ENCODE measurements at regions not wholly inside any gene's neighbourhood (a gene's known extent, or its start where the extent isn't known, plus 50 kb on each side); places are given as distances from the start of the nearest gene placed in this dataset.

DNA sequence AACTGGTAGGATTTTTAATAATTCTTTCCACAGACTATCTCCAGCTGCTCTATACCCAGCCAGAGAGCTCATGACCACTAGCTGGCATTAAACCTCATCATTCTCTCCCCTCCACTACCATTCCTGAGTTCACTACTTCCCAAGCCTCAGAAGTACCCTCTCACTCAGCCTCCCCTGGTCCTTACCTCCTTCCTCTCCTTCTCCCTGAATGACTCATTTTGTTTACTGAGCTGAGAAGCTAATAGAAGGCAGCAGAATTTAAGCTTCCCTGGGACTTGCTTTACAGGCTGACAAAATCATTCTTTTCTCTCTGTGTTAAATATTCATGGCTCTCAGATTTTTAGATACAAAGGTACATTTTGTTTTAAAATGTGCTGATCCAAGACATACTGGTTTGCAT lies 305.4 kb downstream of the TLR4 start:
- TF ChIP-seq, protein P1, sequence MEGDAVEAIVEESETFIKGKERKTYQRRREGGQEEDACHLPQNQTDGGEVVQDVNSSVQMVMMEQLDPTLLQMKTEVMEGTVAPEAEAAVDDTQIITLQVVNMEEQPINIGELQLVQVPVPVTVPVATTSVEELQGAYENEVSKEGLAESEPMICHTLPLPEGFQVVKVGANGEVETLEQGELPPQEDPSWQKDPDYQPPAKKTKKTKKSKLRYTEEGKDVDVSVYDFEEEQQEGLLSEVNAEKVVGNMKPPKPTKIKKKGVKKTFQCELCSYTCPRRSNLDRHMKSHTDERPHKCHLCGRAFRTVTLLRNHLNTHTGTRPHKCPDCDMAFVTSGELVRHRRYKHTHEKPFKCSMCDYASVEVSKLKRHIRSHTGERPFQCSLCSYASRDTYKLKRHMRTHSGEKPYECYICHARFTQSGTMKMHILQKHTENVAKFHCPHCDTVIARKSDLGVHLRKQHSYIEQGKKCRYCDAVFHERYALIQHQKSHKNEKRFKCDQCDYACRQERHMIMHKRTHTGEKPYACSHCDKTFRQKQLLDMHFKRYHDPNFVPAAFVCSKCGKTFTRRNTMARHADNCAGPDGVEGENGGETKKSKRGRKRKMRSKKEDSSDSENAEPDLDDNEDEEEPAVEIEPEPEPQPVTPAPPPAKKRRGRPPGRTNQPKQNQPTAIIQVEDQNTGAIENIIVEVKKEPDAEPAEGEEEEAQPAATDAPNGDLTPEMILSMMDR (conservative IDR thresholded peaks at IDR 0.05; ENCODE audit: low read depth in 2 of 2): no peak
- TF ChIP-seq POLR2AphosphoS5 (IDR thresholded peaks at IDR 0.05; ENCODE audit: low read depth): no peak
- TF ChIP-seq CREB1 (CRISPR knock-in tag; IDR thresholded peaks at IDR 0.05; ENCODE audit: low read depth): no peak
- TF ChIP-seq EZH2 (IDR thresholded peaks at IDR 0.05; ENCODE audit: low read depth, unreplicated experiment): no peak
- no peak for TF ChIP-seq ZNF114 (CRISPR knock-in tag; IDR thresholded peaks at IDR 0.05)
- TF ChIP-seq, protein P2, sequence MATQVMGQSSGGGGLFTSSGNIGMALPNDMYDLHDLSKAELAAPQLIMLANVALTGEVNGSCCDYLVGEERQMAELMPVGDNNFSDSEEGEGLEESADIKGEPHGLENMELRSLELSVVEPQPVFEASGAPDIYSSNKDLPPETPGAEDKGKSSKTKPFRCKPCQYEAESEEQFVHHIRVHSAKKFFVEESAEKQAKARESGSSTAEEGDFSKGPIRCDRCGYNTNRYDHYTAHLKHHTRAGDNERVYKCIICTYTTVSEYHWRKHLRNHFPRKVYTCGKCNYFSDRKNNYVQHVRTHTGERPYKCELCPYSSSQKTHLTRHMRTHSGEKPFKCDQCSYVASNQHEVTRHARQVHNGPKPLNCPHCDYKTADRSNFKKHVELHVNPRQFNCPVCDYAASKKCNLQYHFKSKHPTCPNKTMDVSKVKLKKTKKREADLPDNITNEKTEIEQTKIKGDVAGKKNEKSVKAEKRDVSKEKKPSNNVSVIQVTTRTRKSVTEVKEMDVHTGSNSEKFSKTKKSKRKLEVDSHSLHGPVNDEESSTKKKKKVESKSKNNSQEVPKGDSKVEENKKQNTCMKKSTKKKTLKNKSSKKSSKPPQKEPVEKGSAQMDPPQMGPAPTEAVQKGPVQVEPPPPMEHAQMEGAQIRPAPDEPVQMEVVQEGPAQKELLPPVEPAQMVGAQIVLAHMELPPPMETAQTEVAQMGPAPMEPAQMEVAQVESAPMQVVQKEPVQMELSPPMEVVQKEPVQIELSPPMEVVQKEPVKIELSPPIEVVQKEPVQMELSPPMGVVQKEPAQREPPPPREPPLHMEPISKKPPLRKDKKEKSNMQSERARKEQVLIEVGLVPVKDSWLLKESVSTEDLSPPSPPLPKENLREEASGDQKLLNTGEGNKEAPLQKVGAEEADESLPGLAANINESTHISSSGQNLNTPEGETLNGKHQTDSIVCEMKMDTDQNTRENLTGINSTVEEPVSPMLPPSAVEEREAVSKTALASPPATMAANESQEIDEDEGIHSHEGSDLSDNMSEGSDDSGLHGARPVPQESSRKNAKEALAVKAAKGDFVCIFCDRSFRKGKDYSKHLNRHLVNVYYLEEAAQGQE (IDR thresholded peaks at IDR 0.05; ENCODE audit: unreplicated experiment): no peak
- no peak for TF ChIP-seq JUNB (IDR thresholded peaks at IDR 0.05; ENCODE audit: unreplicated experiment)
- TF ChIP-seq EZH2phosphoT487 (IDR thresholded peaks at IDR 0.05; ENCODE audit: unreplicated experiment): no peak
- no peak for TF ChIP-seq ZNF331 (CRISPR knock-in tag; IDR thresholded peaks at IDR 0.05; ENCODE audit: low read depth)
- TF ChIP-seq STAT1 (IDR thresholded peaks at IDR 0.05; ENCODE audit: unreplicated experiment): no peak
- TF ChIP-seq NANOG (IDR thresholded peaks at IDR 0.05; ENCODE audit: borderline replicate concordance): no peak
- TF ChIP-seq, protein P3, sequence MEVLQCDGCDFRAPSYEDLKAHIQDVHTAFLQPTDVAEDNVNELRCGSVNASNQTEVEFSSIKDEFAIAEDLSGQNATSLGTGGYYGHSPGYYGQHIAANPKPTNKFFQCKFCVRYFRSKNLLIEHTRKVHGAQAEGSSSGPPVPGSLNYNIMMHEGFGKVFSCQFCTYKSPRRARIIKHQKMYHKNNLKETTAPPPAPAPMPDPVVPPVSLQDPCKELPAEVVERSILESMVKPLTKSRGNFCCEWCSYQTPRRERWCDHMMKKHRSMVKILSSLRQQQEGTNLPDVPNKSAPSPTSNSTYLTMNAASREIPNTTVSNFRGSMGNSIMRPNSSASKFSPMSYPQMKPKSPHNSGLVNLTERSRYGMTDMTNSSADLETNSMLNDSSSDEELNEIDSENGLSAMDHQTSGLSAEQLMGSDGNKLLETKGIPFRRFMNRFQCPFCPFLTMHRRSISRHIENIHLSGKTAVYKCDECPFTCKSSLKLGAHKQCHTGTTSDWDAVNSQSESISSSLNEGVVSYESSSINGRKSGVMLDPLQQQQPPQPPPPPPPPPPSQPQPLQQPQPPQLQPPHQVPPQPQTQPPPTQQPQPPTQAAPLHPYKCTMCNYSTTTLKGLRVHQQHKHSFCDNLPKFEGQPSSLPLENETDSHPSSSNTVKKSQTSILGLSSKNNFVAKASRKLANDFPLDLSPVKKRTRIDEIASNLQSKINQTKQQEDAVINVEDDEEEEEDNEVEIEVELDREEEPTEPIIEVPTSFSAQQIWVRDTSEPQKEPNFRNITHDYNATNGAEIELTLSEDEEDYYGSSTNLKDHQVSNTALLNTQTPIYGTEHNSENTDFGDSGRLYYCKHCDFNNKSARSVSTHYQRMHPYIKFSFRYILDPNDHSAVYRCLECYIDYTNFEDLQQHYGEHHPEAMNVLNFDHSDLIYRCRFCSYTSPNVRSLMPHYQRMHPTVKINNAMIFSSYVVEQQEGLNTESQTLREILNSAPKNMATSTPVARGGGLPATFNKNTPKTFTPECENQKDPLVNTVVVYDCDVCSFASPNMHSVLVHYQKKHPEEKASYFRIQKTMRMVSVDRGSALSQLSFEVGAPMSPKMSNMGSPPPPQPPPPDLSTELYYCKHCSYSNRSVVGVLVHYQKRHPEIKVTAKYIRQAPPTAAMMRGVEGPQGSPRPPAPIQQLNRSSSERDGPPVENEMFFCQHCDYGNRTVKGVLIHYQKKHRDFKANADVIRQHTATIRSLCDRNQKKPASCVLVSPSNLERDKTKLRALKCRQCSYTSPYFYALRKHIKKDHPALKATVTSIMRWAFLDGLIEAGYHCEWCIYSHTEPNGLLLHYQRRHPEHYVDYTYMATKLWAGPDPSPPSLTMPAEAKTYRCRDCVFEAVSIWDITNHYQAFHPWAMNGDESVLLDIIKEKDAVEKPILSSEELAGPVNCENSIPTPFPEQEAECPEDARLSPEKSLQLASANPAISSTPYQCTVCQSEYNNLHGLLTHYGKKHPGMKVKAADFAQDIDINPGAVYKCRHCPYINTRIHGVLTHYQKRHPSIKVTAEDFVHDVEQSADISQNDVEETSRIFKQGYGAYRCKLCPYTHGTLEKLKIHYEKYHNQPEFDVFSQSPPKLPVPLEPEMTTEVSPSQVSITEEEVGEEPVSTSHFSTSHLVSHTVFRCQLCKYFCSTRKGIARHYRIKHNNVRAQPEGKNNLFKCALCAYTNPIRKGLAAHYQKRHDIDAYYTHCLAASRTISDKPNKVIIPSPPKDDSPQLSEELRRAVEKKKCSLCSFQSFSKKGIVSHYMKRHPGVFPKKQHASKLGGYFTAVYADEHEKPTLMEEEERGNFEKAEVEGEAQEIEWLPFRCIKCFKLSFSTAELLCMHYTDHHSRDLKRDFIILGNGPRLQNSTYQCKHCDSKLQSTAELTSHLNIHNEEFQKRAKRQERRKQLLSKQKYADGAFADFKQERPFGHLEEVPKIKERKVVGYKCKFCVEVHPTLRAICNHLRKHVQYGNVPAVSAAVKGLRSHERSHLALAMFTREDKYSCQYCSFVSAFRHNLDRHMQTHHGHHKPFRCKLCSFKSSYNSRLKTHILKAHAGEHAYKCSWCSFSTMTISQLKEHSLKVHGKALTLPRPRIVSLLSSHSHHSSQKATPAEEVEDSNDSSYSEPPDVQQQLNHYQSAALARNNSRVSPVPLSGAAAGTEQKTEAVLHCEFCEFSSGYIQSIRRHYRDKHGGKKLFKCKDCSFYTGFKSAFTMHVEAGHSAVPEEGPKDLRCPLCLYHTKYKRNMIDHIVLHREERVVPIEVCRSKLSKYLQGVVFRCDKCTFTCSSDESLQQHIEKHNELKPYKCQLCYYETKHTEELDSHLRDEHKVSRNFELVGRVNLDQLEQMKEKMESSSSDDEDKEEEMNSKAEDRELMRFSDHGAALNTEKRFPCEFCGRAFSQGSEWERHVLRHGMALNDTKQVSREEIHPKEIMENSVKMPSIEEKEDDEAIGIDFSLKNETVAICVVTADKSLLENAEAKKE (CRISPR knock-in tag; IDR thresholded peaks at IDR 0.05): no peak
- TF ChIP-seq, protein P4, sequence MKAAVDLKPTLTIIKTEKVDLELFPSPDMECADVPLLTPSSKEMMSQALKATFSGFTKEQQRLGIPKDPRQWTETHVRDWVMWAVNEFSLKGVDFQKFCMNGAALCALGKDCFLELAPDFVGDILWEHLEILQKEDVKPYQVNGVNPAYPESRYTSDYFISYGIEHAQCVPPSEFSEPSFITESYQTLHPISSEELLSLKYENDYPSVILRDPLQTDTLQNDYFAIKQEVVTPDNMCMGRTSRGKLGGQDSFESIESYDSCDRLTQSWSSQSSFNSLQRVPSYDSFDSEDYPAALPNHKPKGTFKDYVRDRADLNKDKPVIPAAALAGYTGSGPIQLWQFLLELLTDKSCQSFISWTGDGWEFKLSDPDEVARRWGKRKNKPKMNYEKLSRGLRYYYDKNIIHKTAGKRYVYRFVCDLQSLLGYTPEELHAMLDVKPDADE (IDR thresholded peaks at IDR 0.05): no peak

Measured in GM23338 (cell line).